OCI-LY1 (cell line): ENCODE measurements at regions not wholly inside any gene's neighbourhood (a gene's known extent, or its start where the extent isn't known, plus 50 kb on each side); places are given as distances from the start of the nearest gene placed in this dataset.

ENCODE experiments used
- H2AFZ ChIP-seq: fragments of 200-600 bp; sonication (generic), shearing (Covaris generic); 2 replicates; pipeline ENCODE4 v1.6.0; 2014; ENCODE audit warnings: antibody characterized with exemption, mild to moderate bottlenecking, low read length
- H3F3A ChIP-seq: fragments of 200-600 bp; sonication (generic), shearing (Covaris generic); 2 replicates; pipeline ENCODE4 v1.6.0; 2014; ENCODE audit warnings: mild to moderate bottlenecking, antibody characterized with exemption, low read length, moderate library complexity; ENCODE audit not compliant: insufficient read depth
- H3K27ac ChIP-seq: fragments of 200-600 bp; sonication (generic); 2 replicates; pipeline ENCODE4 v1.5.1; 2014; ENCODE audit warnings: low read length, mixed run types, mild to moderate bottlenecking, low read depth; ENCODE audit not compliant: poor library complexity, severe bottlenecking
- H3K27me3 ChIP-seq: fragments of 200-600 bp; sonication (generic); 2 replicates; pipeline ENCODE4 v1.6.0; 2014; ENCODE audit warnings: antibody characterized with exemption, mild to moderate bottlenecking, low read length, moderate library complexity; ENCODE audit not compliant: insufficient read depth
- H3K36me3 ChIP-seq: fragments of 200-600 bp; sonication (generic); 2 replicates; pipeline ENCODE4 v1.6.1; 2014; ENCODE audit warnings: mild to moderate bottlenecking, antibody characterized with exemption, low read length, moderate library complexity, mixed read lengths; ENCODE audit not compliant: insufficient read depth
- H3K4me1 ChIP-seq: fragments of 200-600 bp; sonication (generic); 2 replicates; pipeline ENCODE4 v1.5.1; 2014; ENCODE audit warnings: mild to moderate bottlenecking, low read length, moderate library complexity; ENCODE audit not compliant: insufficient read depth, severe bottlenecking
- H3K4me2 ChIP-seq: fragments of 200-600 bp; sonication (generic), shearing (Covaris generic); 2 replicates; pipeline ENCODE4 v1.6.1; 2014; ENCODE audit warnings: low read length
- H3K4me3 ChIP-seq: fragments of 200-600 bp; sonication (generic); 2 replicates; pipeline ENCODE4 v1.5.1; 2014; ENCODE audit warnings: low read length, low read depth, mild to moderate bottlenecking, mixed read lengths; ENCODE audit not compliant: poor library complexity, severe bottlenecking
- H3K79me2 ChIP-seq: fragments of 200-600 bp; shearing (Covaris generic); 2 replicates; pipeline ENCODE4 v1.6.1; 2016; ENCODE audit warnings: mixed run types, low read length, mixed read lengths; ENCODE audit not compliant: insufficient read depth
- H3K9ac ChIP-seq: fragments of 200-600 bp; sonication (generic), shearing (Covaris generic); 2 replicates; pipeline ENCODE4 v1.6.1; 2014; ENCODE audit warnings: mild to moderate bottlenecking, low read length, mixed read lengths
- H3K9me2 ChIP-seq: fragments of 200-600 bp; sonication (generic), shearing (Covaris generic); 2 replicates; pipeline ENCODE4 v1.6.1; 2014; ENCODE audit warnings: low read depth, mild to moderate bottlenecking, low read length, mixed read lengths
- H3K9me3 ChIP-seq: fragments of 200-600 bp; shearing (Covaris generic); 2 replicates; pipeline ENCODE4 v1.6.1; 2014; ENCODE audit warnings: low read length, mixed read lengths
- H4K20me1 ChIP-seq: fragments of 200-600 bp; sonication (generic), shearing (Covaris generic); 2 replicates; pipeline ENCODE4 v1.6.0; 2016; ENCODE audit warnings: mild to moderate bottlenecking, low read length; ENCODE audit not compliant: insufficient read depth
- EZH2 ChIP-seq: fragments of 200-600 bp; sonication (generic), shearing (Covaris generic); IDR thresholded peaks from 2 replicates; pipeline ENCODE4 v1.8.0; 2017; ENCODE audit warnings: borderline replicate concordance, mixed run types, mild to moderate bottlenecking, antibody characterized with exemption, low read length, moderate library complexity, mixed read lengths
- TF ChIP-seq, protein P1 (sequence below): fragments of 200-600 bp; sonication (generic), shearing (Covaris generic); IDR thresholded peaks from 2 replicates; pipeline ENCODE4 v1.5.1; 2017; ENCODE audit warnings: mild to moderate bottlenecking, antibody characterized with exemption, low read length, moderate library complexity, mixed read lengths

DNA sequence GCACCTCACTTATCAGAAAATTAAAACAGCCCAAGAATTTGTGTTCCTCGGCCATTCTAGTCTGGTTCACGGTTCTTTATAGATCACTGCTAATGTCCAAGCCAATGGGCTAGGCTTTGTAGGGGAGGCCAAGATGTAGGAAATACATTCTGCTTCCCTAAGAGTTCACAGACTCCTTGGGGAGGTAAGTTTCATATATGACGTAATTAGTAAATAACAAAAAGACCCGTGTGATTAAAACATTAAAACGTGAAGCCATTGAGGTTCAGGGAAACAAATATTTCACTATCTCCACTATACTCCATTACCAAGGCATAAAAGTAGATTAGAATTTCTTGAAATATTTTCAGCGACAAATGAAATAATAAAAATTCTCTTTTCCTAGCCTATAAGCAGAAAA, 272.5 kb upstream of the KLHL29 start:
- Histone ChIP-seq H4K20me1 (no peaks in the 10 kb centered on the region), H3K27me3 (no peaks in the 10 kb centered on the region), H3K4me2 (no peak overlapping the region), H2AFZ (no peak overlapping the region), H3K9me3 (no peaks in the 10 kb centered on the region), H3K4me3 (no peak overlapping the region), H3K27ac (no peak overlapping the region), H3K36me3 (no peaks in the 10 kb centered on the region), H3K4me1 (no peaks in the 10 kb centered on the region), H3K9me2 (no peaks in the 10 kb centered on the region), H3K9ac (no peak overlapping the region), H3F3A (no peaks in the 10 kb centered on the region), H3K79me2 (no peaks in the 10 kb centered on the region)
- TF ChIP-seq, protein P1, sequence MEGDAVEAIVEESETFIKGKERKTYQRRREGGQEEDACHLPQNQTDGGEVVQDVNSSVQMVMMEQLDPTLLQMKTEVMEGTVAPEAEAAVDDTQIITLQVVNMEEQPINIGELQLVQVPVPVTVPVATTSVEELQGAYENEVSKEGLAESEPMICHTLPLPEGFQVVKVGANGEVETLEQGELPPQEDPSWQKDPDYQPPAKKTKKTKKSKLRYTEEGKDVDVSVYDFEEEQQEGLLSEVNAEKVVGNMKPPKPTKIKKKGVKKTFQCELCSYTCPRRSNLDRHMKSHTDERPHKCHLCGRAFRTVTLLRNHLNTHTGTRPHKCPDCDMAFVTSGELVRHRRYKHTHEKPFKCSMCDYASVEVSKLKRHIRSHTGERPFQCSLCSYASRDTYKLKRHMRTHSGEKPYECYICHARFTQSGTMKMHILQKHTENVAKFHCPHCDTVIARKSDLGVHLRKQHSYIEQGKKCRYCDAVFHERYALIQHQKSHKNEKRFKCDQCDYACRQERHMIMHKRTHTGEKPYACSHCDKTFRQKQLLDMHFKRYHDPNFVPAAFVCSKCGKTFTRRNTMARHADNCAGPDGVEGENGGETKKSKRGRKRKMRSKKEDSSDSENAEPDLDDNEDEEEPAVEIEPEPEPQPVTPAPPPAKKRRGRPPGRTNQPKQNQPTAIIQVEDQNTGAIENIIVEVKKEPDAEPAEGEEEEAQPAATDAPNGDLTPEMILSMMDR = no peak
- no peak for TF ChIP-seq EZH2

DNA sequence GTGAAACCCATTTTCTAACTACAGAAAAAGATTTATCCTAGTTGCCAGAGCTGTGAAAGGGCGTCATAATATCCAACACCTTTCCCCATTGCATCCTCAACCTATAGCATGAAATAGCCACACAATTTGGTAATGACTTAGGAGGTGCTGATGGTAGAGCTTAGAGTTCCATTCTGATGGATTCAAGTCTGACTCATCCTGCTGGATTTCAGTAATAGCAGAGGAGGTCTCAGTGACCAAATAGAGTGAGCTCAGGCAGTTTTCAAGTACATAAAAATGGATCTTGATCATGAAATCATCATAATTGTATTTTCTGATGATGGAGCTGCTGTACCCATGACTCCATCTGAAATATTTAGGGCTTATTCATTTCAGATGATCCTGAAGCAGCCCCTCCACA, 270.7 kb upstream of the KLHL29 start:
- Histone ChIP-seq H4K20me1 (no peaks in the 10 kb centered on the region), H3F3A (no peaks in the 10 kb centered on the region), H3K9ac (no peak overlapping the region), H3K27me3 (no peaks in the 10 kb centered on the region), H2AFZ (no peak overlapping the region), H3K4me3 (no peak overlapping the region), H3K79me2 (no peaks in the 10 kb centered on the region), H3K36me3 (no peaks in the 10 kb centered on the region), H3K27ac (no peak overlapping the region), H3K9me3 (no peaks in the 10 kb centered on the region), H3K9me2 (no peaks in the 10 kb centered on the region), H3K4me1 (no peaks in the 10 kb centered on the region), H3K4me2 (no peak overlapping the region)
- TF ChIP-seq, protein P1 = no peak
- no peak for TF ChIP-seq EZH2

DNA sequence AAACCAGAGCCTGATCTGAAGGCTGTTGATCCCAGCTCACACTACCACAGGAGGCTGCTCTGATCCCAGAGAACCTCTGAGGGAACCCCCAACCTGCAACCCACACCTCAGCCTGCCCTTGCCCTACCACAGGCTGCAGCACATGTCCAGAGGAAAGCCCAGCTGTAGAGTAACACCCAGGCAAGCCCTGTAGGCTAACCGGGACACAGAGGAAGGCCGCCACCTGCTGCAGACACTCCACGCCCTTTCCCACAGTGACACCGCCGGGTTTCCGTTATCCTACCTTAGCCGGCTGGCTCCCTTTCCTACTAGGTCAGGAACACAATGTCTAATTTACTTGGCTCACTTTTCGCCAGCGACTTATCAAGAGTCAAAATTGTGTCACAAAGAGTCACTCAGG, 266.7 kb upstream of the KLHL29 start:
- Histone ChIP-seq H3K27ac (no peak overlapping the region), H3K9ac (no peak overlapping the region), H3K27me3 (no peaks in the 10 kb centered on the region), H3F3A (no peaks in the 10 kb centered on the region), H2AFZ (no peak overlapping the region), H3K9me2 (no peaks in the 10 kb centered on the region), H3K4me1 (no peaks in the 10 kb centered on the region), H4K20me1 (no peaks in the 10 kb centered on the region), H3K79me2 (no peaks in the 10 kb centered on the region), H3K4me3 (no peak overlapping the region), H3K4me2 (no peak overlapping the region), H3K9me3 (no peaks in the 10 kb centered on the region), H3K36me3 (no peaks in the 10 kb centered on the region)
- TF ChIP-seq, protein P1 = no peak
- no peak for TF ChIP-seq EZH2
